GM12878 (cell line): ENCODE measurements at regions not wholly inside any gene's neighbourhood (a gene's known extent, or its start where the extent isn't known, plus 50 kb on each side); places are given as distances from the start of the nearest gene placed in this dataset.

ENCODE experiments used
- ATAC-seq: fragments of 200-7000 bp; cut with Tn5 transposase; 3 replicates; pipeline ENCODE4 v1.9.1; 2020; ENCODE audit warnings: mild to moderate bottlenecking, moderate library complexity
- BruUV-seq: library from RNA; stranded (reverse); fragments of 400-500 nt; replicated peaks from 2 replicates; lab custom pipeline; 2021; lab: Mats Ljungman, UMichigan
- CTCF ChIA-PET: fragments of 300-600 bp; sonication (Branson Sonifier 250); formaldehyde crosslinking; extraction: SDS; loops from one replicate; lab custom pipeline; 2021; ENCODE audit warnings: inconsistent platforms; lab: Yijun Ruan, JAX
- POLR2A ChIA-PET: fragments of 350-600 bp; formaldehyde crosslinking; extraction: SDS; loops from one replicate; lab custom pipeline; 2021; ENCODE audit warnings: inconsistent platforms; lab: Charles Lee
- RAD21 ChIA-PET: fragments of 300-600 bp; sonication (Branson Sonifier 250); formaldehyde crosslinking; loops from one replicate; lab custom pipeline; 2023; ENCODE audit warnings: antibody characterized with exemption; ENCODE audit not compliant: unreplicated experiment; lab: Charles Lee
- SMC1A ChIA-PET: fragments of 300-600 bp; sonication (Branson Sonifier 250); formaldehyde crosslinking; loops from one replicate; lab custom pipeline; 2023; ENCODE audit not compliant: unreplicated experiment, uncharacterized antibody; lab: Charles Lee
- DNase-seq: peaks from one replicate; pipeline ENCODE4 v3.0.0-alpha.2; 2011; ENCODE audit warnings: low read depth, low spot score
- FAIRE-seq: peaks from 3 replicates; lab custom pipeline; 2011; peaks lifted over from hg19 to GRCh38; lab: Jason Lieb, UNC
- H2AFZ ChIP-seq: 2 replicates; pipeline ENCODE4 v1.6.0; 2011; ENCODE audit warnings: low read depth, low read length, control low read depth; ENCODE audit not compliant: control insufficient read depth
- H3K27ac ChIP-seq: 2 replicates; pipeline ENCODE4 v1.5.1; 2011; ENCODE audit warnings: control low read depth; ENCODE audit not compliant: control insufficient read depth, insufficient read depth
- H3K27me3 ChIP-seq, 2 experiments: replicated peaks in 1 of 2; 2 replicates each; pipeline versions ENCODE4 v1.6.0 to v1.6.1; 2011; ENCODE audit warnings: low read length in 1 of 2; ENCODE audit not compliant: control insufficient read depth in 2 of 2, insufficient read depth in 2 of 2
- H3K36me3 ChIP-seq, 2 experiments: 2 replicates each; pipeline ENCODE4 v1.5.1; 2011; ENCODE audit warnings: low read length in 1 of 2; ENCODE audit not compliant: control insufficient read depth in 2 of 2, insufficient read depth in 2 of 2
- H3K4me1 ChIP-seq: 2 replicates; pipeline ENCODE4 v1.6.1; 2011; ENCODE audit warnings: mild to moderate bottlenecking, low read length, moderate library complexity, mixed read lengths; ENCODE audit not compliant: control insufficient read depth, insufficient read depth
- H3K4me2 ChIP-seq: 2 replicates; pipeline ENCODE4 v1.6.0; 2011; ENCODE audit warnings: control low read depth; ENCODE audit not compliant: control insufficient read depth, insufficient read depth
- H3K4me3 ChIP-seq: fragments of 200-600 bp; sonication (generic); 2 replicates; pipeline ENCODE4 v1.5.1; 2016
- H3K79me2 ChIP-seq: 2 replicates; pipeline ENCODE4 v1.6.0; 2011; ENCODE audit warnings: low read length; ENCODE audit not compliant: control insufficient read depth, insufficient read depth
- H3K9ac ChIP-seq: 2 replicates; pipeline ENCODE4 v1.8.0; 2011; ENCODE audit warnings: low read length, control low read depth, mixed read lengths; ENCODE audit not compliant: control insufficient read depth, insufficient read depth
- H3K9me3 ChIP-seq: replicated peaks from 3 replicates; pipeline ENCODE4 v1.5.1; 2011; ENCODE audit warnings: mild to moderate bottlenecking, low read length; ENCODE audit not compliant: control insufficient read depth, insufficient read depth
- H4K20me1 ChIP-seq: 2 replicates; pipeline ENCODE4 v1.6.0; 2011; ENCODE audit not compliant: control insufficient read depth, insufficient read depth
- CEBPB ChIP-seq, 2 experiments: fragments of 150-350 bp in 1 of 2; IDR thresholded peaks; 2 replicates each; pipeline ENCODE4 v1.6.1; 2012 to 2014; ENCODE audit warnings: low read depth in 2 of 2, low read length in 2 of 2, borderline replicate concordance in 1 of 2, inconsistent platforms in 1 of 2
- CREM ChIP-seq: IDR thresholded peaks from 2 replicates; pipeline ENCODE4 v1.6.1; 2014; ENCODE audit warnings: antibody characterized with exemption, low read depth
- E2F4 ChIP-seq: IDR thresholded peaks from 2 replicates; pipeline ENCODE4 v1.6.1; 2012; ENCODE audit warnings: low read depth, low read length, improper control_type of control experiment
- HDAC6 ChIP-seq: fragments of 200-600 bp; sonication (generic); IDR thresholded peaks from one replicate; pipeline ENCODE4 v1.8.0; 2017; ENCODE audit warnings: antibody characterized with exemption; ENCODE audit not compliant: unreplicated experiment
- IKZF2 ChIP-seq, 2 experiments: fragments of 450-650 bp; IDR thresholded peaks; 2 replicates each; pipeline ENCODE4 v1.6.1; 2017; ENCODE audit warnings: mild to moderate bottlenecking in 2 of 2, moderate library complexity in 2 of 2
- IRF4 ChIP-seq: IDR thresholded peaks from 2 replicates; pipeline ENCODE4 v1.6.1; 2011; ENCODE audit warnings: low read depth, low read length
- MLLT1 ChIP-seq: fragments of 450-650 bp; IDR thresholded peaks from 2 replicates; pipeline ENCODE4 v1.6.1; 2016; ENCODE audit warnings: mild to moderate bottlenecking
- RAD21 ChIP-seq: IDR thresholded peaks from 2 replicates; pipeline ENCODE4 v1.6.1; 2011; ENCODE audit warnings: mild to moderate bottlenecking, low read depth, low read length, moderate library complexity; ENCODE audit not compliant: insufficient read depth
- SMAD1 ChIP-seq: fragments of 450-650 bp; IDR thresholded peaks from 2 replicates; pipeline ENCODE4 v1.6.1; 2018; ENCODE audit warnings: mild to moderate bottlenecking, low read depth; ENCODE audit not compliant: partially characterized antibody
- SMAD5 ChIP-seq: IDR thresholded peaks from 2 replicates; pipeline ENCODE4 v1.6.1; 2016; ENCODE audit warnings: antibody characterized with exemption, low read depth
- SUPT20H ChIP-seq: IDR thresholded peaks from 2 replicates; pipeline ENCODE4 v1.6.1; 2011; ENCODE audit warnings: low read depth, mild to moderate bottlenecking, low read length, moderate library complexity, borderline replicate concordance; ENCODE audit not compliant: control insufficient read depth
- TARDBP ChIP-seq: IDR thresholded peaks from 2 replicates; pipeline ENCODE4 v1.6.1; 2016; ENCODE audit warnings: borderline replicate concordance
- WGBS: methylation state at CpG from one replicate; pipeline ENCODE4 v1.1.6; 2016; ENCODE audit warnings: low lambda C conversion rate; ENCODE audit not compliant: insufficient replicate concordance, insufficient coverage; ENCODE audit errors: missing lambda C conversion rate; 5-methylcytosine and 5-hydroxymethylcytosine counted together
- in situ Hi-C: fragments of 300-500 bp; cut with MboI; formaldehyde crosslinking; loops from 9 replicates; pipeline ENCODE4 v1.14.3; 2018; ENCODE audit warnings: mixed read lengths
- intact Hi-C: fragments of 100-400 bp; cut with micrococcal nuclease; formaldehyde crosslinking; loops from one replicate; pipeline ENCODE4 v1.14.2; 2022; ENCODE audit not compliant: unreplicated experiment
- TF ChIP-seq, protein P1 (sequence below), 3 experiments: IDR thresholded peaks in 2 of 3; conservative IDR thresholded peaks in 1 of 3; 2 replicates each; pipeline ENCODE4 v1.5.1; 2011; ENCODE audit warnings: low read depth in 3 of 3, low read length in 3 of 3, mild to moderate bottlenecking in 3 of 3, control low read depth in 2 of 3, moderate library complexity in 2 of 3, inconsistent platforms in 1 of 3, mixed read lengths in 1 of 3; ENCODE audit not compliant: control insufficient read depth in 2 of 3, insufficient read depth in 1 of 3; ENCODE audit errors: extremely low read depth in 1 of 3
- TF ChIP-seq, protein P2 (sequence below): fragments of 450-650 bp; formaldehyde crosslinking; IDR thresholded peaks from 2 replicates; pipeline ENCODE4 v1.4.0; 2022; ENCODE audit warnings: mild to moderate bottlenecking, moderate library complexity
- TF ChIP-seq, protein P3 (sequence below): IDR thresholded peaks from 2 replicates; pipeline ENCODE4 v1.6.1; 2011; ENCODE audit warnings: low read depth, low read length, improper control_type of control experiment, borderline replicate concordance

GRCh38 chr10:118910702-118911101 lies 118.8 kb upstream of the NANOS1 start:
- in situ Hi-C loops (no loop called here), intact Hi-C loops (no loop called here)
- 21% methylated on average over 7 of the region's 7 CpGs for WGBS
- no peaks in the 10 kb centered on the region for H3K79me2 ChIP-seq
- H3K4me2 ChIP-seq: no peak overlapping the region
- no peak overlapping the region for H3K27ac ChIP-seq
- FAIRE-seq (no peak), DNase-seq (no peak), ATAC-seq (no peak)
- no peak overlapping the region for H3K9ac ChIP-seq
- ChIA-PET RAD21 (no interaction called here), CTCF (no interaction called here), POLR2A (no interaction called here), SMC1A (no interaction called here)
- H3K4me1 ChIP-seq: no peaks in the 10 kb centered on the region
- H3K36me3 ChIP-seq: no peaks in the 10 kb centered on the region
- H2AFZ ChIP-seq: no peak overlapping the region
- BruUV-seq: no TSS peak
- no peak overlapping the region for H3K4me3 ChIP-seq
- no peaks in the 10 kb centered on the region for H3K9me3 ChIP-seq
- no peaks in the 10 kb centered on the region for H3K27me3 ChIP-seq
- no peaks in the 10 kb centered on the region for H4K20me1 ChIP-seq
- TF ChIP-seq SMAD5 (no peak), IKZF2 (IDR thresholded peaks at IDR 0.05) (no peak), SUPT20H (no peak), SMAD1 (no peak), IRF4 (no peak), RAD21 (no peak), HDAC6 (no peak), TARDBP (no peak), E2F4 (no peak), CEBPB (IDR thresholded peaks at IDR 0.05; ENCODE audit: borderline replicate concordance in 1 of 2, low read depth in 2 of 2, low read length in 2 of 2) (no peak), CREM (no peak), MLLT1 (no peak)
- TF ChIP-seq, protein P1, sequence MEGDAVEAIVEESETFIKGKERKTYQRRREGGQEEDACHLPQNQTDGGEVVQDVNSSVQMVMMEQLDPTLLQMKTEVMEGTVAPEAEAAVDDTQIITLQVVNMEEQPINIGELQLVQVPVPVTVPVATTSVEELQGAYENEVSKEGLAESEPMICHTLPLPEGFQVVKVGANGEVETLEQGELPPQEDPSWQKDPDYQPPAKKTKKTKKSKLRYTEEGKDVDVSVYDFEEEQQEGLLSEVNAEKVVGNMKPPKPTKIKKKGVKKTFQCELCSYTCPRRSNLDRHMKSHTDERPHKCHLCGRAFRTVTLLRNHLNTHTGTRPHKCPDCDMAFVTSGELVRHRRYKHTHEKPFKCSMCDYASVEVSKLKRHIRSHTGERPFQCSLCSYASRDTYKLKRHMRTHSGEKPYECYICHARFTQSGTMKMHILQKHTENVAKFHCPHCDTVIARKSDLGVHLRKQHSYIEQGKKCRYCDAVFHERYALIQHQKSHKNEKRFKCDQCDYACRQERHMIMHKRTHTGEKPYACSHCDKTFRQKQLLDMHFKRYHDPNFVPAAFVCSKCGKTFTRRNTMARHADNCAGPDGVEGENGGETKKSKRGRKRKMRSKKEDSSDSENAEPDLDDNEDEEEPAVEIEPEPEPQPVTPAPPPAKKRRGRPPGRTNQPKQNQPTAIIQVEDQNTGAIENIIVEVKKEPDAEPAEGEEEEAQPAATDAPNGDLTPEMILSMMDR (IDR thresholded peaks at IDR 0.05 in 2 of 3, conservative IDR thresholded peaks at IDR 0.05 in 1 of 3; ENCODE audit: control insufficient read depth in 2 of 3, extremely low read depth in 1 of 3, insufficient read depth in 1 of 3, low read depth in 3 of 3, low read length in 3 of 3): no peak
- TF ChIP-seq, protein P2, sequence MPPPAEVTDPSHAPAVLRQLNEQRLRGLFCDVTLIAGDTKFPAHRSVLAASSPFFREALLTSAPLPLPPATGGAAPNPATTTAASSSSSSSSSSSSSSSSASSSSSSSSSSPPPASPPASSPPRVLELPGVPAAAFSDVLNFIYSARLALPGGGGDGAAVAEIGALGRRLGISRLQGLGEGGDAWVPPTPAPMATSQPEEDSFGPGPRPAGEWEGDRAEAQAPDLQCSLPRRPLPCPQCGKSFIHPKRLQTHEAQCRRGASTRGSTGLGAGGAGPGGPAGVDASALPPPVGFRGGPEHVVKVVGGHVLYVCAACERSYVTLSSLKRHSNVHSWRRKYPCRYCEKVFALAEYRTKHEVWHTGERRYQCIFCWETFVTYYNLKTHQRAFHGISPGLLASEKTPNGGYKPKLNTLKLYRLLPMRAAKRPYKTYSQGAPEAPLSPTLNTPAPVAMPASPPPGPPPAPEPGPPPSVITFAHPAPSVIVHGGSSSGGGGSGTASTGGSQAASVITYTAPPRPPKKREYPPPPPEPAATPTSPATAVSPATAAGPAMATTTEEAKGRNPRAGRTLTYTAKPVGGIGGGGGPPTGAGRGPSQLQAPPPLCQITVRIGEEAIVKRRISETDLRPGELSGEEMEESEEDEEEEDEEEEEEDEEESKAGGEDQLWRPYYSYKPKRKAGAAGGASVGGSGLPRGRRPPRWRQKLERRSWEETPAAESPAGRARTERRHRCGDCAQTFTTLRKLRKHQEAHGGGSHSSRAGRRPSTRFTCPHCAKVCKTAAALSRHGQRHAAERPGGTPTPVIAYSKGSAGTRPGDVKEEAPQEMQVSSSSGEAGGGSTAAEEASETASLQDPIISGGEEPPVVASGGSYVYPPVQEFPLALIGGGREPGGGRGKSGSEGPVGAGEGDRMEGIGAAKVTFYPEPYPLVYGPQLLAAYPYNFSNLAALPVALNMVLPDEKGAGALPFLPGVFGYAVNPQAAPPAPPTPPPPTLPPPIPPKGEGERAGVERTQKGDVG: no peak
- TF ChIP-seq, protein P3, sequence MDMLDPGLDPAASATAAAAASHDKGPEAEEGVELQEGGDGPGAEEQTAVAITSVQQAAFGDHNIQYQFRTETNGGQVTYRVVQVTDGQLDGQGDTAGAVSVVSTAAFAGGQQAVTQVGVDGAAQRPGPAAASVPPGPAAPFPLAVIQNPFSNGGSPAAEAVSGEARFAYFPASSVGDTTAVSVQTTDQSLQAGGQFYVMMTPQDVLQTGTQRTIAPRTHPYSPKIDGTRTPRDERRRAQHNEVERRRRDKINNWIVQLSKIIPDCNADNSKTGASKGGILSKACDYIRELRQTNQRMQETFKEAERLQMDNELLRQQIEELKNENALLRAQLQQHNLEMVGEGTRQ: no peak
